ENCODE measurements at regions not wholly inside any gene's neighbourhood (a gene's known extent, or its start where the extent isn't known, plus 50 kb on each side); places are given as distances from the start of the nearest gene placed in this dataset.
"Not testable (repeated sequence)": the region's sequence is repeated elsewhere in the genome, so short reads cannot be mapped to it uniquely, and the experiment has no call there.

GRCh38 chr20:30419466-30419865, 838.0 kb upstream of the DEFB115 start:
- TF ChIP-seq CTCF (IDR thresholded peaks at IDR 0.05; ENCODE audit: borderline replicate concordance, control extremely low read depth, extremely low read depth, insufficient read depth, missing control alignments) = no peak
- in situ Hi-C loops (cut with MboI; ENCODE audit: low sequenced_read_pairs, unreplicated experiment) = no loop called here

GRCh38 chr20:30419871-30420420, 837.5 kb upstream of the DEFB115 start:
- DNase-seq (ENCODE audit: low spot score); in situ Hi-C loops (cut with MboI; ENCODE audit: low sequenced_read_pairs, unreplicated experiment): not testable (repeated sequence)

More at GRCh38 chr20:30419466-30419865, 838.0 kb upstream of the DEFB115 start:
- DNase-seq (ENCODE audit: low spot score) = no peak
